H1 (cell line): ENCODE measurements at regions not wholly inside any gene's neighbourhood (a gene's known extent, or its start where the extent isn't known, plus 50 kb on each side); places are given as distances from the start of the nearest gene placed in this dataset.

ENCODE experiments used
- CTCF ChIA-PET: fragments of 300-600 bp; sonication (Branson Sonifier 250); formaldehyde crosslinking; loops from one replicate; lab custom pipeline; 2021; ENCODE audit not compliant: partially characterized antibody; lab: Charles Lee
- POLR2A ChIA-PET: fragments of 300-600 bp; sonication (Branson Sonifier 250); formaldehyde crosslinking; loops from one replicate; lab custom pipeline; 2021; ENCODE audit warnings: inconsistent platforms; ENCODE audit not compliant: partially characterized antibody; lab: Charles Lee
- DNase-seq, 2 experiments: peaks; one replicate each; pipeline versions ENCODE4 v3.0.0 to v3.0.0-alpha.2; 2010 to 2022; ENCODE audit warnings: low spot score in 2 of 2, low read depth in 1 of 2, mixed read lengths in 1 of 2
- FAIRE-seq: peaks from 2 replicates; lab custom pipeline; 2011; peaks lifted over from hg19 to GRCh38; lab: Jason Lieb, UNC
- H2AFZ ChIP-seq: 2 replicates; pipeline ENCODE4 v1.8.1; 2012; ENCODE audit warnings: low read length, inconsistent platforms
- H2AK5ac ChIP-seq: 2 replicates; pipeline ENCODE4 v1.6.1; 2013; ENCODE audit warnings: low read depth, low read length
- H2BK120ac ChIP-seq: replicated peaks from 2 replicates; pipeline ENCODE3; 2013; ENCODE audit warnings: low read depth, low read length, inconsistent platforms
- H2BK12ac ChIP-seq: 2 replicates; pipeline ENCODE4 v1.6.1; 2013; ENCODE audit warnings: low read depth, low read length
- H2BK15ac ChIP-seq: 2 replicates; pipeline ENCODE4 v1.6.1; 2013; ENCODE audit warnings: low read length
- H2BK20ac ChIP-seq: 2 replicates; pipeline ENCODE4 v1.6.1; 2013; ENCODE audit warnings: low read length
- H2BK5ac ChIP-seq: 2 replicates; pipeline ENCODE4 v1.6.1; 2013; ENCODE audit warnings: low read depth, low read length
- H3K14ac ChIP-seq: 2 replicates; pipeline ENCODE4 v1.6.1; 2013; ENCODE audit warnings: inconsistent platforms; ENCODE audit not compliant: insufficient read length
- H3K18ac ChIP-seq: 2 replicates; pipeline ENCODE4 v1.6.1; 2013; ENCODE audit warnings: low read length; ENCODE audit errors: extremely low read depth
- H3K23ac ChIP-seq: 2 replicates; pipeline ENCODE4 v1.6.1; 2013; ENCODE audit warnings: inconsistent platforms; ENCODE audit not compliant: insufficient read length
- H3K23me2 ChIP-seq: 2 replicates; pipeline ENCODE4 v1.6.1; 2013; ENCODE audit warnings: low read depth, low read length
- H3K27ac ChIP-seq: 2 replicates; pipeline ENCODE4 v1.6.1; 2011; ENCODE audit warnings: low read depth, low read length, inconsistent platforms
- H3K27me3 ChIP-seq, 4 experiments: replicated peaks in 1 of 4; 1 replicate in 1 of 4; 2 replicates in 3 of 4; pipeline versions ENCODE4 v1.6.1 to v1.8.1; 2011 to 2013; ENCODE audit warnings: low read length in 3 of 4, mild to moderate bottlenecking in 3 of 4, inconsistent platforms in 2 of 4, mixed read lengths in 2 of 4, moderate library complexity in 1 of 4; ENCODE audit not compliant: control insufficient read depth in 3 of 4, insufficient read depth in 3 of 4; ENCODE audit errors: extremely low read depth in 1 of 4
- H3K36me3 ChIP-seq, 4 experiments: 2 replicates each; pipeline versions ENCODE4 v1.6.1 to v1.8.1; 2011 to 2013; ENCODE audit warnings: mild to moderate bottlenecking in 4 of 4, low read length in 3 of 4, moderate library complexity in 2 of 4, control low read depth in 1 of 4, inconsistent platforms in 1 of 4; ENCODE audit not compliant: insufficient read depth in 4 of 4, control insufficient read depth in 2 of 4
- H3K4ac ChIP-seq: replicated peaks from 2 replicates; pipeline ENCODE3; 2013; ENCODE audit warnings: low read length, low read depth, mixed read lengths, inconsistent platforms; ENCODE audit not compliant: insufficient read length
- H3K4me1 ChIP-seq, 4 experiments: replicated peaks in 1 of 4; 1 replicate in 1 of 4; 2 replicates in 3 of 4; pipeline versions ENCODE4 v1.6.1 to v1.8.1; 2011 to 2013; ENCODE audit warnings: low read length in 3 of 4, inconsistent platforms in 2 of 4, mixed read lengths in 1 of 4; ENCODE audit not compliant: insufficient read depth in 4 of 4, control insufficient read depth in 3 of 4
- H3K4me2 ChIP-seq, 2 experiments: 2 replicates each; pipeline versions ENCODE4 v1.6.1 to v1.8.1; 2011 to 2013; ENCODE audit warnings: low read depth in 2 of 2, low read length in 2 of 2, control low read depth in 1 of 2, inconsistent platforms in 1 of 2, mild to moderate bottlenecking in 1 of 2; ENCODE audit not compliant: insufficient read depth in 1 of 2
- H3K4me3 ChIP-seq, 4 experiments: fragments of 200-600, 300-600 bp in 1 of 4; sonication (generic), shearing (Covaris generic), sonication (Bioruptor Twin) in 1 of 4; 2 replicates each; pipeline versions ENCODE4 v1.5.1 to v1.8.1; 2011 to 2016; ENCODE audit warnings: low read length in 4 of 4, low read depth in 3 of 4, control low read depth in 2 of 4, inconsistent platforms in 2 of 4, mild to moderate bottlenecking in 2 of 4, mixed read lengths in 1 of 4, moderate library complexity in 1 of 4; ENCODE audit not compliant: insufficient read depth in 2 of 4; ENCODE audit errors: extremely low read depth in 1 of 4
- H3K56ac ChIP-seq: replicated peaks from 2 replicates; pipeline ENCODE3; 2013; ENCODE audit warnings: low read depth, mild to moderate bottlenecking, mixed read lengths, low read length, inconsistent platforms; ENCODE audit not compliant: insufficient read length
- H3K79me1 ChIP-seq: 2 replicates; pipeline ENCODE4 v1.6.1; 2013; ENCODE audit warnings: low read depth, low read length, control low read depth
- H3K79me2 ChIP-seq, 2 experiments: 2 replicates each; pipeline versions ENCODE4 v1.6.1 to v1.8.1; 2012 to 2013; ENCODE audit warnings: low read length in 2 of 2, mild to moderate bottlenecking in 2 of 2, inconsistent platforms in 1 of 2; ENCODE audit not compliant: insufficient read depth in 2 of 2, control insufficient read depth in 1 of 2
- H3K9ac ChIP-seq, 4 experiments: replicated peaks in 1 of 4; 1 replicate in 1 of 4; 2 replicates in 3 of 4; pipeline versions ENCODE4 v1.6.1 to v1.8.1; 2011 to 2013; ENCODE audit warnings: low read depth in 3 of 4, low read length in 3 of 4, control low read depth in 2 of 4, mild to moderate bottlenecking in 2 of 4, moderate library complexity in 2 of 4, inconsistent platforms in 1 of 4; ENCODE audit errors: extremely low read depth in 1 of 4
- H3K9me3 ChIP-seq, 2 experiments: 2 replicates each; pipeline versions ENCODE4 v1.6.1 to v1.8.1; 2012 to 2013; ENCODE audit warnings: mild to moderate bottlenecking in 2 of 2, moderate library complexity in 2 of 2, control low read depth in 1 of 2, inconsistent platforms in 1 of 2, low read depth in 1 of 2, low read length in 1 of 2, mixed read lengths in 1 of 2; ENCODE audit not compliant: insufficient read depth in 2 of 2
- H4K20me1 ChIP-seq, 2 experiments: replicated peaks in 1 of 2; 2 replicates each; pipeline versions ENCODE3 to v1.8.1; 2011 to 2013; ENCODE audit warnings: inconsistent platforms in 2 of 2, low read length in 2 of 2, mild to moderate bottlenecking in 1 of 2; ENCODE audit not compliant: insufficient read depth in 2 of 2, control insufficient read depth in 1 of 2
- H4K5ac ChIP-seq: 2 replicates; pipeline ENCODE4 v1.6.1; 2013; ENCODE audit warnings: low read length, low read depth, mixed read lengths, inconsistent platforms; ENCODE audit not compliant: insufficient read length
- H4K8ac ChIP-seq: 2 replicates; pipeline ENCODE4 v1.8.0; 2013; ENCODE audit warnings: mild to moderate bottlenecking, moderate library complexity, low read length, inconsistent platforms; ENCODE audit not compliant: insufficient read depth; ENCODE audit errors: extremely low read depth
- H4K91ac ChIP-seq: replicated peaks from 2 replicates; pipeline ENCODE3; 2013; ENCODE audit warnings: low read length, mixed read lengths, inconsistent platforms; ENCODE audit not compliant: insufficient read length
- CBX8 ChIP-seq: fragments of 300-800, 300-1000 bp; sonication (generic); IDR thresholded peaks from 2 replicates; pipeline ENCODE4 v1.7.1; 2016; ENCODE audit warnings: low read depth, low read length, borderline replicate concordance
- PHF8 ChIP-seq: fragments of 200-600 bp; sonication (generic); conservative IDR thresholded peaks from 2 replicates; pipeline ENCODE4 v1.7.1; 2012; ENCODE audit warnings: low read depth, mild to moderate bottlenecking, inconsistent platforms, low read length, moderate library complexity
- SIRT6 ChIP-seq: IDR thresholded peaks from one replicate; pipeline ENCODE4 v1.7.1; 2012; ENCODE audit warnings: low read length, inconsistent platforms
- WGBS, 2 experiments: shearing (Covaris generic) in 1 of 2; methylation state at CpG; one replicate each; pipeline versions ENCODE4 v1.1.6 to v1.1.7; 2013 to 2015; ENCODE audit warnings: low lambda C conversion rate in 2 of 2, mixed read lengths in 2 of 2, inconsistent platforms in 1 of 2, low coverage in 1 of 2, missing lambda C conversion rate in 1 of 2; ENCODE audit not compliant: insufficient replicate concordance in 2 of 2, insufficient coverage in 1 of 2, insufficient read length in 1 of 2; ENCODE audit errors: extremely low coverage in 1 of 2, missing lambda C conversion rate in 1 of 2; 5-methylcytosine and 5-hydroxymethylcytosine counted together
- TF ChIP-seq, protein P1 (sequence below): IDR thresholded peaks from 2 replicates; pipeline ENCODE4 v1.6.1; 2012; ENCODE audit warnings: inconsistent platforms

DNA sequence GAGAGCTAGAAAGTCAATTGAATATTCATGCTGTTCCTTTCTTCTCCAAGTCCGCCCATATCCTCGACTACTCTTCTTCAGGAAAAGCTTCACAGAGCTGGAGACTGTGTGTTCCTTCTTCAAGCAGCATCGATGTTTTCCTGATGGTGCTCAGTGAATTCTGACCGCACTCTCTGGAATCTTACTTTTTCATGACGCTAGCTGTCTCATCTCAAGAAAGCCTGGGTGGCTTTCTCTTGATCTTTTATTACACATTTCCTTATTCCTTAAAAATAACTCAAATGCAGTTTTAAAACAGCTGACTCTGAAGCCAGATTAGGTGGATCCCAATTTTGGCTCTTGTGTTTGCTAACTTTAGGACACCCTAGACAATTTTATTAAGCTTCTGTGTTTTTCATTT lies 1245.1 kb upstream of the LRRTM1 start:
- no peak overlapping the region for H3K9ac ChIP-seq
- 0 out of 2 replicates have a peak overlapping the region, but pooled peaks have one; percentile 42 for H2AFZ ChIP-seq
- no peaks in the 10 kb centered on the region for H3K4me1 ChIP-seq
- no peaks in the 10 kb centered on the region for H3K79me1 ChIP-seq
- ChIA-PET CTCF (interaction anchor here (0.5 to 0.8 kb wide), 2 partner anchors 15 to 432 kb away, joined by 3 read pairs; no protein-coding TSS in a partner anchor), POLR2A (no interaction called here)
- no peak overlapping the region for H4K5ac ChIP-seq
- H3K36me3 ChIP-seq, result no peaks in the 10 kb centered on the region
- H2AK5ac ChIP-seq, result no peak overlapping the region
- H3K4me2 ChIP-seq, result no peak overlapping the region
- no peak overlapping the region for H2BK15ac ChIP-seq
- H3K23me2 ChIP-seq, result no peaks in the 10 kb centered on the region
- H2BK5ac ChIP-seq, result no peak overlapping the region
- no peaks in the 10 kb centered on the region for H3K9me3 ChIP-seq
- no peak overlapping the region for H3K14ac ChIP-seq
- H3K4ac ChIP-seq, result no peak overlapping the region
- no peak overlapping the region for H2BK12ac ChIP-seq
- H4K20me1 ChIP-seq, result no peaks in the 10 kb centered on the region
- no peak overlapping the region for H3K18ac ChIP-seq
- no peak overlapping the region for H3K27ac ChIP-seq
- DNase-seq (no peak), FAIRE-seq (no peak)
- no peak overlapping the region for H2BK20ac ChIP-seq
- H3K79me2 ChIP-seq, result no peaks in the 10 kb centered on the region
- H3K27me3 ChIP-seq, result no peaks in the 10 kb centered on the region
- H2BK120ac ChIP-seq, result no peak overlapping the region
- H4K91ac ChIP-seq, result no peak overlapping the region
- WGBS, 2 experiments, result 88% methylated on average over 5 of the region's 5 CpGs; no CpG with 5 or more reads in 1 of the 2 experiments
- H3K4me3 ChIP-seq, result no peak overlapping the region
- H3K23ac ChIP-seq, result no peak overlapping the region
- TF ChIP-seq SIRT6 (no peak), CBX8 (no peak), PHF8 (no peak)
- TF ChIP-seq, protein P1, sequence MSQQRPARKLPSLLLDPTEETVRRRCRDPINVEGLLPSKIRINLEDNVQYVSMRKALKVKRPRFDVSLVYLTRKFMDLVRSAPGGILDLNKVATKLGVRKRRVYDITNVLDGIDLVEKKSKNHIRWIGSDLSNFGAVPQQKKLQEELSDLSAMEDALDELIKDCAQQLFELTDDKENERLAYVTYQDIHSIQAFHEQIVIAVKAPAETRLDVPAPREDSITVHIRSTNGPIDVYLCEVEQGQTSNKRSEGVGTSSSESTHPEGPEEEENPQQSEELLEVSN, result no peak
- no peak overlapping the region for H3K56ac ChIP-seq
- no peak overlapping the region for H4K8ac ChIP-seq
